H1 (cell line): ENCODE measurements at regions not wholly inside any gene's neighbourhood (a gene's known extent, or its start where the extent isn't known, plus 50 kb on each side); places are given as distances from the start of the nearest gene placed in this dataset.
"Not testable (repeated sequence)": the region's sequence is repeated elsewhere in the genome, so short reads cannot be mapped to it uniquely, and the experiment has no call there.

ENCODE experiments used
- CTCF ChIA-PET: fragments of 300-600 bp; sonication (Branson Sonifier 250); formaldehyde crosslinking; loops from one replicate; lab custom pipeline; 2021; ENCODE audit not compliant: partially characterized antibody; lab: Charles Lee
- POLR2A ChIA-PET: fragments of 300-600 bp; sonication (Branson Sonifier 250); formaldehyde crosslinking; loops from one replicate; lab custom pipeline; 2021; ENCODE audit warnings: inconsistent platforms; ENCODE audit not compliant: partially characterized antibody; lab: Charles Lee
- DNase-seq, 2 experiments: peaks; one replicate each; pipeline versions ENCODE4 v3.0.0 to v3.0.0-alpha.2; 2010 to 2022; ENCODE audit warnings: low spot score in 2 of 2, low read depth in 1 of 2, mixed read lengths in 1 of 2
- FAIRE-seq: peaks from 2 replicates; lab custom pipeline; 2011; peaks lifted over from hg19 to GRCh38; lab: Jason Lieb, UNC
- H2AFZ ChIP-seq: 2 replicates; pipeline ENCODE4 v1.8.1; 2012; ENCODE audit warnings: low read length, inconsistent platforms
- H2AK5ac ChIP-seq: 2 replicates; pipeline ENCODE4 v1.6.1; 2013; ENCODE audit warnings: low read depth, low read length
- H2BK120ac ChIP-seq: replicated peaks from 2 replicates; pipeline ENCODE3; 2013; ENCODE audit warnings: low read depth, low read length, inconsistent platforms
- H2BK12ac ChIP-seq: 2 replicates; pipeline ENCODE4 v1.6.1; 2013; ENCODE audit warnings: low read depth, low read length
- H2BK15ac ChIP-seq: 2 replicates; pipeline ENCODE4 v1.6.1; 2013; ENCODE audit warnings: low read length
- H2BK20ac ChIP-seq: 2 replicates; pipeline ENCODE4 v1.6.1; 2013; ENCODE audit warnings: low read length
- H2BK5ac ChIP-seq: 2 replicates; pipeline ENCODE4 v1.6.1; 2013; ENCODE audit warnings: low read depth, low read length
- H3K14ac ChIP-seq: 2 replicates; pipeline ENCODE4 v1.6.1; 2013; ENCODE audit warnings: inconsistent platforms; ENCODE audit not compliant: insufficient read length
- H3K18ac ChIP-seq: 2 replicates; pipeline ENCODE4 v1.6.1; 2013; ENCODE audit warnings: low read length; ENCODE audit errors: extremely low read depth
- H3K23ac ChIP-seq: 2 replicates; pipeline ENCODE4 v1.6.1; 2013; ENCODE audit warnings: inconsistent platforms; ENCODE audit not compliant: insufficient read length
- H3K23me2 ChIP-seq: 2 replicates; pipeline ENCODE4 v1.6.1; 2013; ENCODE audit warnings: low read depth, low read length
- H3K27ac ChIP-seq: 2 replicates; pipeline ENCODE4 v1.6.1; 2011; ENCODE audit warnings: low read depth, low read length, inconsistent platforms
- H3K27me3 ChIP-seq, 4 experiments: replicated peaks in 1 of 4; 1 replicate in 1 of 4; 2 replicates in 3 of 4; pipeline versions ENCODE4 v1.6.1 to v1.8.1; 2011 to 2013; ENCODE audit warnings: low read length in 3 of 4, mild to moderate bottlenecking in 3 of 4, inconsistent platforms in 2 of 4, mixed read lengths in 2 of 4, moderate library complexity in 1 of 4; ENCODE audit not compliant: control insufficient read depth in 3 of 4, insufficient read depth in 3 of 4; ENCODE audit errors: extremely low read depth in 1 of 4
- H3K36me3 ChIP-seq, 4 experiments: 2 replicates each; pipeline versions ENCODE4 v1.6.1 to v1.8.1; 2011 to 2013; ENCODE audit warnings: mild to moderate bottlenecking in 4 of 4, low read length in 3 of 4, moderate library complexity in 2 of 4, control low read depth in 1 of 4, inconsistent platforms in 1 of 4; ENCODE audit not compliant: insufficient read depth in 4 of 4, control insufficient read depth in 2 of 4
- H3K4ac ChIP-seq: replicated peaks from 2 replicates; pipeline ENCODE3; 2013; ENCODE audit warnings: low read length, low read depth, mixed read lengths, inconsistent platforms; ENCODE audit not compliant: insufficient read length
- H3K4me1 ChIP-seq, 4 experiments: replicated peaks in 1 of 4; 1 replicate in 1 of 4; 2 replicates in 3 of 4; pipeline versions ENCODE4 v1.6.1 to v1.8.1; 2011 to 2013; ENCODE audit warnings: low read length in 3 of 4, inconsistent platforms in 2 of 4, mixed read lengths in 1 of 4; ENCODE audit not compliant: insufficient read depth in 4 of 4, control insufficient read depth in 3 of 4
- H3K4me2 ChIP-seq, 2 experiments: 2 replicates each; pipeline versions ENCODE4 v1.6.1 to v1.8.1; 2011 to 2013; ENCODE audit warnings: low read depth in 2 of 2, low read length in 2 of 2, control low read depth in 1 of 2, inconsistent platforms in 1 of 2, mild to moderate bottlenecking in 1 of 2; ENCODE audit not compliant: insufficient read depth in 1 of 2
- H3K4me3 ChIP-seq, 4 experiments: fragments of 200-600, 300-600 bp in 1 of 4; sonication (generic), shearing (Covaris generic), sonication (Bioruptor Twin) in 1 of 4; 2 replicates each; pipeline versions ENCODE4 v1.5.1 to v1.8.1; 2011 to 2016; ENCODE audit warnings: low read length in 4 of 4, low read depth in 3 of 4, control low read depth in 2 of 4, inconsistent platforms in 2 of 4, mild to moderate bottlenecking in 2 of 4, mixed read lengths in 1 of 4, moderate library complexity in 1 of 4; ENCODE audit not compliant: insufficient read depth in 2 of 4; ENCODE audit errors: extremely low read depth in 1 of 4
- H3K56ac ChIP-seq: replicated peaks from 2 replicates; pipeline ENCODE3; 2013; ENCODE audit warnings: low read depth, mild to moderate bottlenecking, mixed read lengths, low read length, inconsistent platforms; ENCODE audit not compliant: insufficient read length
- H3K79me1 ChIP-seq: 2 replicates; pipeline ENCODE4 v1.6.1; 2013; ENCODE audit warnings: low read depth, low read length, control low read depth
- H3K79me2 ChIP-seq, 2 experiments: 2 replicates each; pipeline versions ENCODE4 v1.6.1 to v1.8.1; 2012 to 2013; ENCODE audit warnings: low read length in 2 of 2, mild to moderate bottlenecking in 2 of 2, inconsistent platforms in 1 of 2; ENCODE audit not compliant: insufficient read depth in 2 of 2, control insufficient read depth in 1 of 2
- H3K9ac ChIP-seq, 4 experiments: replicated peaks in 1 of 4; 1 replicate in 1 of 4; 2 replicates in 3 of 4; pipeline versions ENCODE4 v1.6.1 to v1.8.1; 2011 to 2013; ENCODE audit warnings: low read depth in 3 of 4, low read length in 3 of 4, control low read depth in 2 of 4, mild to moderate bottlenecking in 2 of 4, moderate library complexity in 2 of 4, inconsistent platforms in 1 of 4; ENCODE audit errors: extremely low read depth in 1 of 4
- H3K9me3 ChIP-seq, 2 experiments: 2 replicates each; pipeline versions ENCODE4 v1.6.1 to v1.8.1; 2012 to 2013; ENCODE audit warnings: mild to moderate bottlenecking in 2 of 2, moderate library complexity in 2 of 2, control low read depth in 1 of 2, inconsistent platforms in 1 of 2, low read depth in 1 of 2, low read length in 1 of 2, mixed read lengths in 1 of 2; ENCODE audit not compliant: insufficient read depth in 2 of 2
- H4K20me1 ChIP-seq, 2 experiments: replicated peaks in 1 of 2; 2 replicates each; pipeline versions ENCODE3 to v1.8.1; 2011 to 2013; ENCODE audit warnings: inconsistent platforms in 2 of 2, low read length in 2 of 2, mild to moderate bottlenecking in 1 of 2; ENCODE audit not compliant: insufficient read depth in 2 of 2, control insufficient read depth in 1 of 2
- H4K5ac ChIP-seq: 2 replicates; pipeline ENCODE4 v1.6.1; 2013; ENCODE audit warnings: low read length, low read depth, mixed read lengths, inconsistent platforms; ENCODE audit not compliant: insufficient read length
- H4K8ac ChIP-seq: 2 replicates; pipeline ENCODE4 v1.8.0; 2013; ENCODE audit warnings: mild to moderate bottlenecking, moderate library complexity, low read length, inconsistent platforms; ENCODE audit not compliant: insufficient read depth; ENCODE audit errors: extremely low read depth
- H4K91ac ChIP-seq: replicated peaks from 2 replicates; pipeline ENCODE3; 2013; ENCODE audit warnings: low read length, mixed read lengths, inconsistent platforms; ENCODE audit not compliant: insufficient read length
- WGBS, 2 experiments: shearing (Covaris generic) in 1 of 2; methylation state at CpG; one replicate each; pipeline versions ENCODE4 v1.1.6 to v1.1.7; 2013 to 2015; ENCODE audit warnings: low lambda C conversion rate in 2 of 2, mixed read lengths in 2 of 2, inconsistent platforms in 1 of 2, low coverage in 1 of 2, missing lambda C conversion rate in 1 of 2; ENCODE audit not compliant: insufficient replicate concordance in 2 of 2, insufficient coverage in 1 of 2, insufficient read length in 1 of 2; ENCODE audit errors: extremely low coverage in 1 of 2, missing lambda C conversion rate in 1 of 2; 5-methylcytosine and 5-hydroxymethylcytosine counted together

DNA sequence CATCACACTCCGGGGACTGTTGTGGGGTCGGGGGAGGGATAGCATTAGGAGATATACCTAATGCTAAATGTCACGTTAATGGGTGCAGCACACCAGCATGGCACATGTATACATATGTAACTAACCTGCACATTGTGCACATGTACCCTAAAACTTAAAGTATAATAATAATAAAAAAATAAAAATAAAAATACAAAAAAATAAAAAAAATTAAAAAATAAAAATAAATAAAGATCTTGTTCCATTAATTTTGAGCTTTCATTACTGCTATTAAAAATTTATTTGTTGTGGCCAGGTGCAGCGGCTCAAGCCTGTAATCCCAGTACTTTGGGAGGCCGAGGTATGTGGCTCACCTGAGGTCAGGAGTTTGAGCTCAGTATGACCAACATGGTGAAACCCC, 201.8 kb upstream of the TRPC4 start:
- 100% methylated on average over 3 of the region's 5 CpGs; no CpG with 5 or more reads in 1 of the 2 experiments for WGBS, 2 experiments
- H3K36me3 ChIP-seq, H3K4ac ChIP-seq, H4K8ac ChIP-seq, H3K79me2 ChIP-seq, H3K27me3 ChIP-seq, H2BK12ac ChIP-seq, H3K9me3 ChIP-seq, POLR2A ChIA-PET, H3K27ac ChIP-seq, H3K56ac ChIP-seq, H2BK15ac ChIP-seq, H2BK20ac ChIP-seq, CTCF ChIA-PET, H3K4me1 ChIP-seq, H2AFZ ChIP-seq, FAIRE-seq, H3K4me3 ChIP-seq, H4K91ac ChIP-seq, H3K79me1 ChIP-seq, H2AK5ac ChIP-seq, H2BK5ac ChIP-seq, H3K23me2 ChIP-seq, H3K23ac ChIP-seq, H3K4me2 ChIP-seq, H3K9ac ChIP-seq, H3K18ac ChIP-seq, H2BK120ac ChIP-seq, H3K14ac ChIP-seq, H4K20me1 ChIP-seq, DNase-seq, H4K5ac ChIP-seq: not testable (repeated sequence)
